ENCODE measurements at regions not wholly inside any gene's neighbourhood (a gene's known extent, or its start where the extent isn't known, plus 50 kb on each side); places are given as distances from the start of the nearest gene placed in this dataset.

- TF ChIP-seq CTCF (IDR thresholded peaks at IDR 0.05; ENCODE audit: low read length) (no peak), EZH2 (IDR thresholded peaks at IDR 0.05; ENCODE audit: borderline replicate concordance, low read length) (no peak)
These were observed 261.4 kb downstream of the GRIN2B start for GRCh38 chr12:13719986-13720385.

Data from OCI-LY1 (cell line).